ENCODE measurements at regions not wholly inside any gene's neighbourhood (a gene's known extent, or its start where the extent isn't known, plus 50 kb on each side); places are given as distances from the start of the nearest gene placed in this dataset.
"Not testable (repeated sequence)": the region's sequence is repeated elsewhere in the genome, so short reads cannot be mapped to it uniquely, and the experiment has no call there.

DNA sequence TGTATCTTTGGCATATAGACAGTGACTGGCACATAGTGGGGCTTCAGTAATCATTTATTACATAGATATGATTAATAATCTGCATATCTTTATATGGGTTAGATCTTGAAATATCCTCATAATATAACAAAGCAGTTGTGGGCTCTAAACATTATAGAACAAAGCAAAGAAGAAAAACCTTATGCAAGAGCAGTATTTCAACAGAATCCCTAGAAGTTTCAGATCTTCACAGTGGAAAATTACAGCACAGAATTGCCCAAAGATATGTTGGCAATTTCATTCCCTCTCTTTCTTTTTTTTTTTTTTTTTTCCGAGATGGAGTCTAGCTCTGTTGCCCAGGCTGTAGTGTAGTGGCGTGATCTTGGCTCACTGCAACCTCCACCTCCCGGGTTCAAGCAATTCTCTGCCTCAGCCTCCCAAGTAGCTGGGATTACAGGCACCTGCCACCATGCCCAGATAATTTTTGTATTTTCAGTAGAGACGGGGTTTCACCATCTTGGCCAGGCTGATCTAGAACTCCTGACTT is 56.9 kb upstream of the PTPN12 start:
- TF ChIP-seq, protein P1, sequence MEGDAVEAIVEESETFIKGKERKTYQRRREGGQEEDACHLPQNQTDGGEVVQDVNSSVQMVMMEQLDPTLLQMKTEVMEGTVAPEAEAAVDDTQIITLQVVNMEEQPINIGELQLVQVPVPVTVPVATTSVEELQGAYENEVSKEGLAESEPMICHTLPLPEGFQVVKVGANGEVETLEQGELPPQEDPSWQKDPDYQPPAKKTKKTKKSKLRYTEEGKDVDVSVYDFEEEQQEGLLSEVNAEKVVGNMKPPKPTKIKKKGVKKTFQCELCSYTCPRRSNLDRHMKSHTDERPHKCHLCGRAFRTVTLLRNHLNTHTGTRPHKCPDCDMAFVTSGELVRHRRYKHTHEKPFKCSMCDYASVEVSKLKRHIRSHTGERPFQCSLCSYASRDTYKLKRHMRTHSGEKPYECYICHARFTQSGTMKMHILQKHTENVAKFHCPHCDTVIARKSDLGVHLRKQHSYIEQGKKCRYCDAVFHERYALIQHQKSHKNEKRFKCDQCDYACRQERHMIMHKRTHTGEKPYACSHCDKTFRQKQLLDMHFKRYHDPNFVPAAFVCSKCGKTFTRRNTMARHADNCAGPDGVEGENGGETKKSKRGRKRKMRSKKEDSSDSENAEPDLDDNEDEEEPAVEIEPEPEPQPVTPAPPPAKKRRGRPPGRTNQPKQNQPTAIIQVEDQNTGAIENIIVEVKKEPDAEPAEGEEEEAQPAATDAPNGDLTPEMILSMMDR (IDR thresholded peaks at IDR 0.05; ENCODE audit: insufficient read depth, low read depth, low read length) = not testable (repeated sequence)
- TF ChIP-seq EZH2 (IDR thresholded peaks at IDR 0.05; ENCODE audit: insufficient read depth, low read length) = not testable (repeated sequence)

All from astrocyte (in vitro differentiated cells and primary cell).